NCI-H2107 treated with DMSO at 0.1 percent for 48 hours (cell line): ENCODE measurements at regions not wholly inside any gene's neighbourhood (a gene's known extent, or its start where the extent isn't known, plus 50 kb on each side); places are given as distances from the start of the nearest gene placed in this dataset.
A peak's percentile ranks its signal among the peaks of the same experiment; 100 is the strongest.
"Not testable (repeated sequence)": the region's sequence is repeated elsewhere in the genome, so short reads cannot be mapped to it uniquely, and the experiment has no call there.

Experiments used
- DNase-seq: peaks from one replicate; lab custom pipeline; 2025; ENCODE audit not compliant: unreplicated experiment; lab: John Stamatoyannopoulos, UW

- DNase-seq: no peak
Measured at GRCh38 chr20:29762620-29763019, 1494.8 kb upstream of the DEFB115 start.

- DNase-seq: no peak
Measured at GRCh38 chr20:29763821-29764511, 1493.5 kb upstream of the DEFB115 start.

- not testable (repeated sequence) for DNase-seq
Measured at GRCh38 chr20:29764922-29765610, 1492.4 kb upstream of the DEFB115 start.

GRCh38 chr20:29778033-29778432 is 1479.4 kb upstream of the DEFB115 start:
- DNase-seq: not testable (repeated sequence)

GRCh38 chr20:29781217-29781616 is 1476.2 kb upstream of the DEFB115 start:
- not testable (repeated sequence) for DNase-seq

- DNase-seq: not testable (repeated sequence)
Measured at GRCh38 chr20:29781891-29782290, 1475.6 kb upstream of the DEFB115 start.

- not testable (repeated sequence) for DNase-seq
Measured at GRCh38 chr20:29787456-29787855, 1470.0 kb upstream of the DEFB115 start.

- no peak for DNase-seq
Measured at GRCh38 chr20:29790510-29790909, 1467.0 kb upstream of the DEFB115 start.

- DNase-seq: not testable (repeated sequence)
Measured at GRCh38 chr20:29831508-29831907, 1426.0 kb upstream of the DEFB115 start.

- DNase-seq: not testable (repeated sequence)
Measured at GRCh38 chr20:29868014-29868413, 1389.5 kb upstream of the DEFB115 start.

- not testable (repeated sequence) for DNase-seq
Measured at GRCh38 chr20:29868688-29869087, 1388.8 kb upstream of the DEFB115 start.

- DNase-seq: not testable (repeated sequence)
Measured at GRCh38 chr20:29871816-29872215, 1385.6 kb upstream of the DEFB115 start.

- peak; percentile 30 for DNase-seq
Measured at GRCh38 chr20:29873946-29874345, 1383.5 kb upstream of the DEFB115 start.

- no peak for DNase-seq
Measured at GRCh38 chr20:29874476-29875202, 1382.8 kb upstream of the DEFB115 start.

- not testable (repeated sequence) for DNase-seq
Measured at GRCh38 chr20:29875321-29876083, 1382.0 kb upstream of the DEFB115 start.

GRCh38 chr20:29876084-29876910 is 1381.2 kb upstream of the DEFB115 start:
- not testable (repeated sequence) for DNase-seq

- no peak for DNase-seq
Measured at GRCh38 chr20:29876911-29877285, 1380.6 kb upstream of the DEFB115 start.

GRCh38 chr20:29877411-29878280 is 1379.8 kb upstream of the DEFB115 start:
- DNase-seq: not testable (repeated sequence)

- no peak for DNase-seq
Measured at GRCh38 chr20:29878281-29878741, 1379.2 kb upstream of the DEFB115 start.
